ENCODE measurements at regions not wholly inside any gene's neighbourhood (a gene's known extent, or its start where the extent isn't known, plus 50 kb on each side); places are given as distances from the start of the nearest gene placed in this dataset.

GRCh38 chr9:89666950-89667349, 62.1 kb downstream of the GADD45G start:
- POLR2A ChIA-PET, result no interaction called here

More at GRCh38 chr9:89666950-89667349, 62.1 kb downstream of the GADD45G start:
- Histone ChIP-seq H3K36me3 (ENCODE audit: control insufficient read depth in 2 of 2, insufficient read depth in 1 of 2, low read length in 2 of 2) (no peaks in the 10 kb centered on the region), H3K27ac (ENCODE audit: extremely low read depth, low read depth, low read length) (no peak overlapping the region), H3K4me3 (ENCODE audit: low read depth, low read length) (no peak overlapping the region), H3K9me3 (ENCODE audit: control insufficient read depth, insufficient read depth, low read depth, low read length) (no peaks in the 10 kb centered on the region), H3K4me1 (ENCODE audit: control insufficient read depth, insufficient read depth, low read length) (no peaks in the 10 kb centered on the region)
- TF ChIP-seq GLIS1 (tag by site-specific recombination; IDR thresholded peaks at IDR 0.05) (no peak), ZFP3 (tag by site-specific recombination; IDR thresholded peaks at IDR 0.05; ENCODE audit: low read depth) (no peak), REPIN1 (tag by site-specific recombination; IDR thresholded peaks at IDR 0.05; ENCODE audit: low read depth) (no peak), ZNF292 (tag by site-specific recombination; IDR thresholded peaks at IDR 0.05; ENCODE audit: borderline replicate concordance, low read depth) (no peak), KLF1 (tag by site-specific recombination; IDR thresholded peaks at IDR 0.05) (no peak), ZNF701 (tag by site-specific recombination; IDR thresholded peaks at IDR 0.05) (no peak), ZNF398 (tag by site-specific recombination; IDR thresholded peaks at IDR 0.05) (no peak), TSHZ1 (tag by site-specific recombination; IDR thresholded peaks at IDR 0.05; ENCODE audit: borderline replicate concordance) (no peak), ZNF585B (tag by site-specific recombination; IDR thresholded peaks at IDR 0.05) (no peak), ZBTB11 (tag by site-specific recombination; conservative IDR thresholded peaks at IDR 0.05; ENCODE audit: low read depth) (no peak), ZNF341 (tag by site-specific recombination; IDR thresholded peaks at IDR 0.05; ENCODE audit: low read depth) (no peak), ZNF280C (tag by site-specific recombination; IDR thresholded peaks at IDR 0.05) (no peak), ZNF18 (tag by site-specific recombination; IDR thresholded peaks at IDR 0.05) (no peak), ZNF837 (tag by site-specific recombination; IDR thresholded peaks at IDR 0.05) (no peak), ZNF660 (tag by site-specific recombination; IDR thresholded peaks at IDR 0.05) (no peak), BCL11A (tag by site-specific recombination; IDR thresholded peaks at IDR 0.05; ENCODE audit: low read depth) (no peak), ZNF335 (tag by site-specific recombination; conservative IDR thresholded peaks at IDR 0.05) (no peak), ZNF112 (tag by site-specific recombination; IDR thresholded peaks at IDR 0.05) (no peak), ZNF174 (tag by site-specific recombination; IDR thresholded peaks at IDR 0.05) (no peak)
- CTCF ChIA-PET, result no interaction called here
